ENCODE measurements at regions not wholly inside any gene's neighbourhood (a gene's known extent, or its start where the extent isn't known, plus 50 kb on each side); places are given as distances from the start of the nearest gene placed in this dataset.

DNA sequence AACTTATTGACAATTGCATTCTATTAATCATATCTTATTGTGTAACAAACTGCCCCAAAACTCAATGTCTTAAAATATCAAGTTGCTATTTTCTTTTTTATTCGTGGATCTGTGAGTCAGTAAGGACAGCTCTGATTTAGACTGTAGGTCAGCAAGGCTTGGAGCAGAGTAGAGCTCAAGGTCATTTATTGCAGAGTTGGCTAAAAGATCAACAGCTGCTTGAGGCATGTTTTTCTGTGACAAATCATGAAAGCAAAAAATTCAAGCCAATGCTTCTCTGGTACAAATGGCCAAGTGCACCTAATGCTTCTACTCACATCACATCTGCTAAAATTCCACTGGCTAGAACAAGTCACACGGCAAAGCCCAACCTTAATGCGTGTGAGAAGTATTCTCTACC, 497.7 kb upstream of the LRATD1 start (continued):
- TF ChIP-seq YY1 (IDR thresholded peaks at IDR 0.05; ENCODE audit: low read depth, low read length) (no peak), RAD21 (IDR thresholded peaks at IDR 0.05 in 1 of 2, conservative IDR thresholded peaks at IDR 0.05 in 1 of 2; ENCODE audit: low read depth in 2 of 2, low read length in 2 of 2) (no peak), EGR1 (IDR thresholded peaks at IDR 0.05; ENCODE audit: borderline replicate concordance, low read depth, low read length) (no peak), FOSL1 (IDR thresholded peaks at IDR 0.05; ENCODE audit: insufficient read depth, low read depth, low read length) (no peak), ZNF274 (IDR thresholded peaks at IDR 0.05; ENCODE audit: borderline replicate concordance, extremely low read depth, low read length) (no peak), NANOG (IDR thresholded peaks at IDR 0.05; ENCODE audit: insufficient read depth, low read depth, low read length, poor library complexity, severe bottlenecking) (no peak), TAF1 (IDR thresholded peaks at IDR 0.05; ENCODE audit: low read depth, low read length) (no peak), BACH1 (IDR thresholded peaks at IDR 0.05; ENCODE audit: low read length) (no peak), CEBPB (IDR thresholded peaks at IDR 0.05; ENCODE audit: low read depth, low read length) (no peak), SP4 (IDR thresholded peaks at IDR 0.05; ENCODE audit: low read length) (no peak), KDM5A (IDR thresholded peaks at IDR 0.05; ENCODE audit: low read length) (no peak), CREB1 (IDR thresholded peaks at IDR 0.05) (no peak), KDM1A (IDR thresholded peaks at IDR 0.05; ENCODE audit: borderline replicate concordance, low read length) (no peak), POLR2AphosphoS5 (IDR thresholded peaks at IDR 0.05; ENCODE audit: low read depth, low read length) (no peak), CBX5 (IDR thresholded peaks at IDR 0.05; ENCODE audit: low read depth, low read length) (no peak), SRF (IDR thresholded peaks at IDR 0.05; ENCODE audit: low read depth, low read length) (no peak), NRF1 (IDR thresholded peaks at IDR 0.05; ENCODE audit: low read depth, low read length) (no peak)
- TF ChIP-seq, protein P1, sequence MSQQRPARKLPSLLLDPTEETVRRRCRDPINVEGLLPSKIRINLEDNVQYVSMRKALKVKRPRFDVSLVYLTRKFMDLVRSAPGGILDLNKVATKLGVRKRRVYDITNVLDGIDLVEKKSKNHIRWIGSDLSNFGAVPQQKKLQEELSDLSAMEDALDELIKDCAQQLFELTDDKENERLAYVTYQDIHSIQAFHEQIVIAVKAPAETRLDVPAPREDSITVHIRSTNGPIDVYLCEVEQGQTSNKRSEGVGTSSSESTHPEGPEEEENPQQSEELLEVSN (IDR thresholded peaks at IDR 0.05): no peak
- TF ChIP-seq, protein P2, sequence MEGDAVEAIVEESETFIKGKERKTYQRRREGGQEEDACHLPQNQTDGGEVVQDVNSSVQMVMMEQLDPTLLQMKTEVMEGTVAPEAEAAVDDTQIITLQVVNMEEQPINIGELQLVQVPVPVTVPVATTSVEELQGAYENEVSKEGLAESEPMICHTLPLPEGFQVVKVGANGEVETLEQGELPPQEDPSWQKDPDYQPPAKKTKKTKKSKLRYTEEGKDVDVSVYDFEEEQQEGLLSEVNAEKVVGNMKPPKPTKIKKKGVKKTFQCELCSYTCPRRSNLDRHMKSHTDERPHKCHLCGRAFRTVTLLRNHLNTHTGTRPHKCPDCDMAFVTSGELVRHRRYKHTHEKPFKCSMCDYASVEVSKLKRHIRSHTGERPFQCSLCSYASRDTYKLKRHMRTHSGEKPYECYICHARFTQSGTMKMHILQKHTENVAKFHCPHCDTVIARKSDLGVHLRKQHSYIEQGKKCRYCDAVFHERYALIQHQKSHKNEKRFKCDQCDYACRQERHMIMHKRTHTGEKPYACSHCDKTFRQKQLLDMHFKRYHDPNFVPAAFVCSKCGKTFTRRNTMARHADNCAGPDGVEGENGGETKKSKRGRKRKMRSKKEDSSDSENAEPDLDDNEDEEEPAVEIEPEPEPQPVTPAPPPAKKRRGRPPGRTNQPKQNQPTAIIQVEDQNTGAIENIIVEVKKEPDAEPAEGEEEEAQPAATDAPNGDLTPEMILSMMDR (IDR thresholded peaks at IDR 0.05; ENCODE audit: control extremely low read depth in 1 of 3, insufficient read depth in 1 of 3, low read depth in 1 of 3, low read length in 3 of 3): no peak

All from H1 (cell line).